ENCODE measurements at regions not wholly inside any gene's neighbourhood (a gene's known extent, or its start where the extent isn't known, plus 50 kb on each side); places are given as distances from the start of the nearest gene placed in this dataset.
A peak's percentile ranks its signal among the peaks of the same experiment; 100 is the strongest.
"Not testable (repeated sequence)": the region's sequence is repeated elsewhere in the genome, so short reads cannot be mapped to it uniquely, and the experiment has no call there.

GRCh38 chr1:143833376-143833775 is 138.4 kb downstream of the FAM72C start:
- H3K27me3 ChIP-seq (ENCODE audit: low read depth), result peaks cover 20% of the 10 kb centered on the region
- H3K27ac ChIP-seq (replicated peaks); H3K4me3 ChIP-seq; H3K36me3 ChIP-seq; H3K4me1 ChIP-seq; H3K9me3 ChIP-seq (replicated peaks); intact Hi-C loops (cut with micrococcal nuclease); DNase-seq: not testable (repeated sequence)

- H3K27ac ChIP-seq (replicated peaks); intact Hi-C loops (cut with micrococcal nuclease); H3K4me1 ChIP-seq; H3K9me3 ChIP-seq (replicated peaks); DNase-seq; H3K36me3 ChIP-seq; H3K4me3 ChIP-seq; H3K27me3 ChIP-seq (ENCODE audit: low read depth): not testable (repeated sequence)
Observed at GRCh38 chr1:143832379-143832716, 139.4 kb downstream of the FAM72C start.

GRCh38 chr1:143831479-143832378 is 140.1 kb downstream of the FAM72C start:
- H3K27ac ChIP-seq (replicated peaks); H3K4me1 ChIP-seq; H3K4me3 ChIP-seq; H3K36me3 ChIP-seq; H3K27me3 ChIP-seq (ENCODE audit: low read depth); H3K9me3 ChIP-seq (replicated peaks); intact Hi-C loops (cut with micrococcal nuclease); DNase-seq: not testable (repeated sequence)

GRCh38 chr1:143826162-143826561 is 145.6 kb downstream of the FAM72C start:
- H3K9me3 ChIP-seq (replicated peaks); H3K4me1 ChIP-seq; intact Hi-C loops (cut with micrococcal nuclease); H3K4me3 ChIP-seq; DNase-seq; H3K36me3 ChIP-seq; H3K27ac ChIP-seq (replicated peaks); H3K27me3 ChIP-seq (ENCODE audit: low read depth): not testable (repeated sequence)

- intact Hi-C loops (cut with micrococcal nuclease); H3K36me3 ChIP-seq; H3K4me1 ChIP-seq; H3K27ac ChIP-seq (replicated peaks); DNase-seq; H3K4me3 ChIP-seq; H3K9me3 ChIP-seq (replicated peaks); H3K27me3 ChIP-seq (ENCODE audit: low read depth): not testable (repeated sequence)
Observed at GRCh38 chr1:143824266-143824665, 147.5 kb downstream of the FAM72C start.

- DNase-seq; H3K9me3 ChIP-seq (replicated peaks); H3K4me1 ChIP-seq; H3K27ac ChIP-seq (replicated peaks); H3K36me3 ChIP-seq; H3K27me3 ChIP-seq (ENCODE audit: low read depth); intact Hi-C loops (cut with micrococcal nuclease); H3K4me3 ChIP-seq: not testable (repeated sequence)
Observed at GRCh38 chr1:143820058-143820457, 151.7 kb downstream of the FAM72C start.

- H3K9me3 ChIP-seq (replicated peaks); H3K27ac ChIP-seq (replicated peaks); H3K36me3 ChIP-seq; H3K4me3 ChIP-seq; H3K27me3 ChIP-seq (ENCODE audit: low read depth); intact Hi-C loops (cut with micrococcal nuclease); DNase-seq; H3K4me1 ChIP-seq: not testable (repeated sequence)
Observed at GRCh38 chr1:143816369-143816768, 155.4 kb downstream of the FAM72C start.

- DNase-seq; H3K4me3 ChIP-seq; H3K27me3 ChIP-seq (ENCODE audit: low read depth); H3K27ac ChIP-seq (replicated peaks); intact Hi-C loops (cut with micrococcal nuclease); H3K4me1 ChIP-seq; H3K36me3 ChIP-seq; H3K9me3 ChIP-seq (replicated peaks): not testable (repeated sequence)
Observed at GRCh38 chr1:143805374-143805773, 166.4 kb downstream of the FAM72C start.

GRCh38 chr1:143804707-143805356 is 167.0 kb downstream of the FAM72C start:
- intact Hi-C loops (cut with micrococcal nuclease); H3K27me3 ChIP-seq (ENCODE audit: low read depth); H3K36me3 ChIP-seq; H3K4me3 ChIP-seq; DNase-seq; H3K27ac ChIP-seq (replicated peaks); H3K4me1 ChIP-seq; H3K9me3 ChIP-seq (replicated peaks): not testable (repeated sequence)

- H3K36me3 ChIP-seq; H3K27me3 ChIP-seq (ENCODE audit: low read depth); H3K4me1 ChIP-seq; H3K9me3 ChIP-seq (replicated peaks); intact Hi-C loops (cut with micrococcal nuclease); H3K27ac ChIP-seq (replicated peaks): not testable (repeated sequence)
- peak; percentile 11 for DNase-seq
- H3K4me3 ChIP-seq, result peak overlapping the region; percentile 61
Observed at GRCh38 chr1:143803927-143804411, 167.8 kb downstream of the FAM72C start.

GRCh38 chr1:143803095-143803494 is 168.7 kb downstream of the FAM72C start:
- DNase-seq; H3K4me3 ChIP-seq; H3K36me3 ChIP-seq; H3K4me1 ChIP-seq; intact Hi-C loops (cut with micrococcal nuclease); H3K9me3 ChIP-seq (replicated peaks); H3K27me3 ChIP-seq (ENCODE audit: low read depth); H3K27ac ChIP-seq (replicated peaks): not testable (repeated sequence)

GRCh38 chr1:143799568-143800187 is 172.1 kb downstream of the FAM72C start:
- intact Hi-C loops (cut with micrococcal nuclease); H3K36me3 ChIP-seq; DNase-seq; H3K4me3 ChIP-seq; H3K27me3 ChIP-seq (ENCODE audit: low read depth); H3K27ac ChIP-seq (replicated peaks); H3K9me3 ChIP-seq (replicated peaks); H3K4me1 ChIP-seq: not testable (repeated sequence)

- intact Hi-C loops (cut with micrococcal nuclease); H3K27ac ChIP-seq (replicated peaks); H3K36me3 ChIP-seq; H3K4me1 ChIP-seq; DNase-seq; H3K27me3 ChIP-seq (ENCODE audit: low read depth); H3K4me3 ChIP-seq; H3K9me3 ChIP-seq (replicated peaks): not testable (repeated sequence)
Observed at GRCh38 chr1:143796369-143796768, 175.4 kb downstream of the FAM72C start.

Measured in left ventricle myocardium inferior (tissue), 1 donor.